ENCODE measurements at regions not wholly inside any gene's neighbourhood (a gene's known extent, or its start where the extent isn't known, plus 50 kb on each side); places are given as distances from the start of the nearest gene placed in this dataset.

- no peak for DNase-seq
Measured at GRCh38 chr4:36841583-36842326, 402.8 kb upstream of the NWD2 start.

DNA sequence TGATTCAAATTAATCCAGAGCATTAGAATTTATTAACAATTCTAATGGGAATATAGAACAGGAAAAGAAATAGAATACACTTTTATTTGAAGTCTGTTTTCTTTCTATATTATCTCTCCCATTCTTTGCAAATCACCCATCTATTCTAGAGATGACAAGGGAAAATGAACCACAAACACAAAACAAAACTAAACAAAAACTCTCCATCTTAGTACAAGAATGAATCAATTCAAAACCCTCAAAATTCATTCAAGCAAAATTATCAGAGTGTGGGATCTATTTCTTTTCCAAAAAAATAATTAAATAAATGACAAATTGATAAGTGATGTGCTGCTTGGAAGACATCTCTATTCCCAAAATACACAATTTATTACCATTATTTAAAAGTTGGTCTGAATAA is 400.1 kb upstream of the NWD2 start:
- DNase-seq: no peak

DNA sequence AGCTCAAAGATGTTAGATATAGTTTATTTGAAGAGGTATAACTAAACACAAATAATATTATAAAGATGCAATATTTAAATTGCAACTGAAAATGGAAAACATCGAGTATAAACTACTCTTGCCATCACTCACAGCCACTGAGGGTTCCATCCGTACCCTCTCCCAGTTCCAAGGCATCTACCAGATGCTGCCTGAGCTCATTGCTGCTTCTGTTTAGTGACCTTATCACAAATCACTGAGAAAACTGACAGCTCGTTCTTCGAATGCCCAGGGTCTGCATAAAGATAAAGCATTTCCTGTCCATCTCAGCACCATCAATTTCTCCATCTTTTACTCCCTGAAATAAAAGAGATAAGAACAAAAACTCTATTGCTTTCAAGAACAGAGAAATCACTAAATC is 391.7 kb upstream of the NWD2 start:
- no peak for DNase-seq

DNA sequence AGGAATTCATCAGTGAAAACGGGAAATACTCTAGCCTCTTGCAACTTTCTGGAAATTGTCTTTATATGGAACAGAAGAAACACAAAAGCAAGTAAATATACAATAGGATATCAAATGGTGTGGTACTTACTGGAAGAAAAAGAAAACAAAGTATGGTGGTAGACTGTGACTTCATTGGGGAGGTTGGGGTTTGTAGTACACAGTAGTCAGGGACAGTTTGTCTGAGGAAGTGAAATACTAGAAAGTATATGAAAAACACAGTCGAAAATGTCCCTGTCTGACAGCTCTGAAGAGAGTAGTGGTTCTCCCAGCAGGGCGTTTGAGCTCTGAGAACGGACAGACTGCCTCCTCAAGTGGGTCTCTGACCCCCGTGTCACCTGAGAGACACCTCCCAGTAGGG is 390.0 kb upstream of the NWD2 start:
- DNase-seq: no peak

- no peak for DNase-seq
Measured at GRCh38 chr4:36863601-36864000, 380.9 kb upstream of the NWD2 start.

GRCh38 chr4:36870121-36870520 is 374.4 kb upstream of the NWD2 start:
- DNase-seq: no peak

- DNase-seq: no peak
Measured at GRCh38 chr4:36872679-36873078, 371.9 kb upstream of the NWD2 start.

GRCh38 chr4:36884151-36884550 is 360.4 kb upstream of the NWD2 start:
- no peak for DNase-seq

DNA sequence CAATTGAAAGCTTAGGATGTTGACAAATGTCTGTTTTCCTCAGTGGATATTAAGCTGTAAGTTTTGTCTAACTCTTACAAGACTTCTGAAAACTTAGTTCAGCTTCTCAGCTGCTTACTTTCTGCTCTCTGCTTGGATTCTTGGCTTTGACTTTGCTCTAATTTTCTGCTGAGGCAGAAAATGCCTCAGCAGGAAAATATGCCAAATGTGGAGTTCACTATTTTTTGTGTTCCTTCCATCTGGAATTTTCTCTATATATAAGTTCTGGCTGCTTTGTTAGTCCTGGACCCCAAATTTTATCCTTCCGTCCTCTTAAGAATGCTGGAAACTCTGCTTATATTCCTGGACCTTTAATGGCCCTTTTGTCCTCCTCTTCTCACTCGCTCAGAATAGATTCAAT is 352.6 kb upstream of the NWD2 start:
- DNase-seq: no peak

- DNase-seq: no peak
Measured at GRCh38 chr4:36900446-36900987, 344.0 kb upstream of the NWD2 start.

- no peak for DNase-seq
Measured at GRCh38 chr4:36904823-36905222, 339.7 kb upstream of the NWD2 start.

DNA sequence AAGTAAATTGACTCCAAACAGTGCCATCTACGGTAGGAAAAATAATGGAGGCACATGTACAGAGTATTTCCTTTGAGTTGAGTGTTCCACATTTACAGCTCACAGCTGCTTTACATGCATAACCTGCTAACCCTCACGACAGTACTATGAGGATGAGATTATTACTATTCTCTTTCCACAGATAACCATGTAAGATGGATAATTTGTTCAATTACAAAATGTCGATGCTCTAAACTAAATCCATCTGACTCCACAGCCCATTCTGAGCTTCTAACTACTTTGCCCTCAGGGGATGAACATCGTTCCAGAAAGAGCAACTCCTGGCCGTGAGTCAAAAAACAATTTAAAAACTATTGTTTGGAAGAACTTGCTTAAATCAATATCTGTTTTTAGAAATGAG is 330.4 kb upstream of the NWD2 start:
- no peak for DNase-seq

DNA sequence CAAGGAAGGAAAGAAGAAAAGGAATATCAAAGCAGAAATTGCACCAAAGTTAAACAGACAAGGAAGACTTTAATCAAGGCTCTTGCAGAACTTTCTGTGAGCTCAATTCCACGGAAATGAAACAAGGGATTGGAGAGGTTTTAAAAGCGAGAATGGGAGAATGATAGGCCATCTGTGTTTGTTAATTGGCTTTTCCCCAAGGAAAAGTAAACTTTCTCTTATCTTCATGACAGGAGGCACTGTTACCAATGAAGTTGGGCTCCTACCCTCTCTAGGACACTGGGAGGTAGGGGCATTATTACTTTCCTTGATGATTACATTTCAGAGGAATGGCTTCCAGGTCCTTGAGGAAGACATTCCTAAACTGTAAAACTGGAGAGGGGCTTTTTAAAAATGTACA is 328.8 kb upstream of the NWD2 start:
- DNase-seq: no peak

- no peak for DNase-seq
Measured at GRCh38 chr4:36917413-36917812, 327.1 kb upstream of the NWD2 start.

DNA sequence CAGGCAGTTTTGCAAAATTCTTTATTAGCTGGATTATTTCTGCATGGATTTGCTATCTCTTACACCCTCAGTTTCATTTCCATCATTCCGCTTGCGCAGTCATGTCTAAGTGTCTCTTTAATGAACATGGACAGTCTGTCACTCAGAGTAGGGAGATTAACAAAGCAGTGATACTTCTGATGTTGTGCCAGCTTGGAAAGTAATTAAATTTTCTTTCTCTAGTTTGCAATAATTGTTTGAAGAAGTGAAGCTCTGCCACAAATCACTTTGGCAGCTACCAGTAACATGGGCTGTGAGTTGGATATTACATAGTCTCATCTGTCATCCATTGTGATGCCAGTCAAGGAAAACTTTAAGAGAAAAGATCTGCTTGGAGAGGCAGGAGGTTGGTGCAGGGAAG is 324.8 kb upstream of the NWD2 start:
- DNase-seq: no peak

- no peak for DNase-seq
Measured at GRCh38 chr4:36921476-36922216, 322.9 kb upstream of the NWD2 start.

GRCh38 chr4:36930562-36931111 is 313.9 kb upstream of the NWD2 start:
- no peak for DNase-seq

DNA sequence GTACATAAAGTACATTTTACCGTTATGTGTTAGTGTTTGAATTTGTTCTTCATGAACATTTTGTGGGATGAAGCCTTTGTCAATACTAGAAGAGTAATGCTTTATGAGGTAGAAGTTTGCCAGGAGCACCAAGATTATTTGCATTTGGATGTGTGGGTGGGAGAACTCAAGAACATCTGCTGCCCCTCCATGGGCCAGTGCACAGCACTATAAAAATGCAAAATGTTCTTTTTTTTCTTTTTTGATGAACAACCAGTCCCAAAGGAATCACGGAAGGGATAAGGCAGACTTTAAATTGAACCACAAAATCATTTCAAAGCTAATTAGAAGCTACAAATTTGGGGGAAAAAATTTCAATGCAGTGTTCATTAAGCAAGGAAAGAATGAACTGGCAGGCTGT is 300.3 kb upstream of the NWD2 start:
- no peak for DNase-seq

DNA sequence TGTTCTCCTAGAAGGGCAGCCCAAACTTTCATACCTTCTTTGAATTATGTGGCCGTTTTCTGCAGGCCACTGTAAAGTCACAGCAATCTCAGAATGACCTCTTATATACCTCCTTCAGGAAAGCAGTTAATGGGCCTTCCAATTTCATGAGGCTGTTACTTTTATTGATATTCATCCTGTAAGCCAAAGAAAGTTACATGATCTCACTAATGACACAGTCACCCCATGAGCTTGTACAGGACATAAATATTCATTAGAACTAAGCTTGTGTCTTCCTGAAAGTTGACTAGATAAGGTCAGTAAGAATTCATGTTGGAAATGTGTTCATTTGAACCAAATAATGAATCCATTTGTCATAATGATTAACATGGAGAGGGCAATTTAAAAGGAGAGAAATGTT is 283.1 kb upstream of the NWD2 start:
- DNase-seq: no peak

GRCh38 chr4:36966756-36967460 is 277.6 kb upstream of the NWD2 start:
- DNase-seq: no peak

DNA sequence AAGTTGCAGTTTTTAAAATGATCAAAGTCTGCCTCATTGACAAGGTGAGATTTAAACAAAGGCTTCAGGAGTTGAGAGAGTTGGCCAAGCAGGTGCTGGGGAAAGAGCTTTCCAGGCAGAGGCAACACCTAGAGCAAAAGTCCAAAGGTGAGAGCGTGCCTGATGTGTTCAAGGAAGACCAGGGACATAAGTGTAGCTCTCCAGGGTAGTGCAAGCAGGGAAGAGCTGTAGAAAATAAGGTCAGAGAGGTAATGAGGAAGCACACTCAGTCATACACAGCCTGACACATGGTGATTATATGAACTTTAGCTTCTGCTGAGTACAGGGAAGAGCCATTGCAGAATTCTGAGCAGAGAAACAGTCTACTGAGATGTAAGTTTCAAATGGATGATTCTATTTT is 265.0 kb upstream of the NWD2 start:
- no peak for DNase-seq

GRCh38 chr4:36990128-36990872 is 254.2 kb upstream of the NWD2 start:
- no peak for DNase-seq

DNA sequence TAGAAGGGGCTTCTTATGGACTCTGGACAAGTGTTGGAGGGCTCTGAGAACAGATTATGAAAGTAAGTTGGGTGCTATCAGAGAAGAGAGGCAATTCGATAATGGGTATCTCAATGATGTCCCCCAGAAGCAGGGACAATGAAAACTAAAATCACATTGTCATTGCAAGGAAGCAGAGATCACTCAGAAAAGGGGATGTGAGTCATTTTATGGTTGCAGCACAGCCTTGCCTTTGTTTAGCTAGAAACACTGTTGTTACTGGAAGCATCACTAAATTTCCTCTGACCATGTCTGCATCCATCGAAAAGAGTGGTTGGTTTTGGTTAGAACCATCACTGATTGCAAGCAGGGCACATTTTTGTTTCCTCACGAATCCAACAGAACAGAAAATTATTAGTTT is 246.8 kb upstream of the NWD2 start:
- no peak for DNase-seq
